DMS79 (cell line): ENCODE measurements at regions not wholly inside any gene's neighbourhood (a gene's known extent, or its start where the extent isn't known, plus 50 kb on each side); places are given as distances from the start of the nearest gene placed in this dataset.
"Not testable (repeated sequence)": the region's sequence is repeated elsewhere in the genome, so short reads cannot be mapped to it uniquely, and the experiment has no call there.

Source experiments
- DNase-seq: peaks from one replicate; lab custom pipeline; 2025; lab: John Stamatoyannopoulos, UW

- DNase-seq: no peak
Observed at GRCh38 chr21:35748678-35749314, 311.5 kb downstream of the SETD4 start.

DNA sequence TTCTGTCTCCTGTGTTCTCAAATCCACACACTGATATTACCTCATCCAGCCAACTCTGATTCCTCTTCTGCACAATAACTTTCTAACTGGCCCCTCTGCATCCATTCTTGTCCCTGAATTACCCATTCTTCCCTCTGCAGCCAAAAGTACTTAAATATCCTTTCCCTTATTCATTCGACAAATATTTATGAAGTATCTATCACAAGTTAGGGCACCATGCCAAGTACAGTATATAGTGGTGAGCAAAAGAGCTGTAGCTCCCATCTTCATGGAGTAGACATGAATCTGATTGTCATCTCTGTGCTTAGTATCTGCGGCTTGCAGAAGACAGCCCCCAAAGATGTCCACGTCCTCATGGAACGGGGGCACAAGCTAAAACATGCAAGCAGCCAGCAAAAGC lies 316.8 kb downstream of the SETD4 start:
- no peak for DNase-seq

DNA sequence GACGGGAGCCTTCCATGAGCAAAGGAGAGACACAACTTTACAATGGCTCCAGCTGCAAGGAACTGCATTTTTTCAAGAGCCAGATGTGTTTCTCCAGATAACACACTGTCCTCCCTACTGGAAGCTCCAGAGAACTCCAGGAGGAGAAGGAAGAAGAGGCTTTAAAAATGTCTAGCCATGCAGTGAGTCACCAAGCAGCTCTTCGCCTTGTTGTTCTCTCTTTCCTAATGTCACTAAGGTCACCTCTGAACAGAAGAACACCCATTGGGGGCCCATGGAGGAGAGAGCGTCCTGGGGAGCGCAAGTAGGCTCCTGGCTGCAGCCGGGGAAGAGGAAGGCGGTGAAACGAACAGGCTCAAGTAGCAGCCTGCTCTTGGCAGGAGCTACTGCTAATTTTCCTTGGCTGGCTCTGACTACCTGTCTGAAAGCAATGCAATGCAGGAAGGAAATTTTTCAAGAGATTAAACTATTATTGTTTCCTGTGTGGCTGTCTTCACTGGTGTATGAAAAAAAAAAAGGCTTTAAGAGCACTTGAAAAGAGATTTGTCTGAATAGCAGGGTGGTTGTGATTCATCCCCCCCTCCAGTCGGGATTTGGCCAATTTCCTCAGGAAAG lies 321.9 kb downstream of the SETD4 start:
- DNase-seq: peak; percentile 93

- DNase-seq: no peak
Observed at GRCh38 chr21:35737899-35738346, 322.4 kb downstream of the SETD4 start.

- no peak for DNase-seq
Observed at GRCh38 chr21:35737449-35737848, 322.9 kb downstream of the SETD4 start.

- DNase-seq: no peak
Observed at GRCh38 chr21:35732788-35733187, 327.5 kb downstream of the SETD4 start.

DNA sequence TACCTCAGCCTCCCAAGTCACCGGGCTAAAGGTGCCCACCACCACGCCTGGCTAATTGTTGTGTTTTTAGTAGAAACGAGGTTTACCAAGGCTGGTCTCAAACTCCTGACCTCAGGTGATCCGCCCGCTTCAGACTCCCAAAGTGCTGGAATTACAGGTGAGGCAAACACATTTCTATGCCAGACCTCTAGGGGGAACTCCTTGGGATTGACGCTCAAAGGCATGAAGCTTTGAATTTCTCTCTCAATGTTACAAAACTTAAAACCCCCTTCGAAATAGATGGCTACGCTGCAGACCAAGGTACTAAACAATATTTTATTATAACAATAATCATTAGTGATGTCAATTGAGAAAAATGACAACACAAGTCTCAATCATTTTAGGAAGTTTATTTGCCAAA lies 330.0 kb downstream of the SETD4 start:
- no peak for DNase-seq

GRCh38 chr21:35727830-35728229 lies 332.5 kb downstream of the SETD4 start:
- no peak for DNase-seq

DNA sequence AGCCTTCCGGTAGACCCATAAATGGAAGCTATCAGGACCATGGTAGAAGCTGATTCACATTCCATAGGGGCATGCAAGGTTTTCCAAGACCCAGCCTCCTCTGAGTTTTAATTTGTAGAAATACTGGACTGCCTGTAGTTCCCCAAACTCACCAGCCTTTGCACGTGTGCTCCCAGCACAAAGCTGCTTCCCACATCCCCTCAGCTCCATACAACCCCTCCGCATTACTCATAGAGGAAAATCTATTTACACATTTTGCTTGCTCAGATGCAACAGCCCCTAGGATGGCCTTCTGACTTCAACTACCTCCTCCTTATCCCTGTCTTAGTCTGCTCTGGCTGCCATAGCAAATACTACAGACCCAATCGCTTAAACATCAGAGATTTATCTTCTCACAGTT lies 336.2 kb downstream of the SETD4 start:
- no peak for DNase-seq

GRCh38 chr21:35721701-35722100 lies 338.6 kb downstream of the SETD4 start:
- no peak for DNase-seq

GRCh38 chr21:35720208-35720731 lies 340.1 kb downstream of the SETD4 start:
- DNase-seq: no peak

GRCh38 chr21:35719080-35719479 lies 341.2 kb downstream of the SETD4 start:
- no peak for DNase-seq

GRCh38 chr21:35716876-35717565 lies 343.3 kb downstream of the SETD4 start:
- no peak for DNase-seq

GRCh38 chr21:35713914-35714313 lies 346.4 kb downstream of the SETD4 start:
- DNase-seq: no peak

DNA sequence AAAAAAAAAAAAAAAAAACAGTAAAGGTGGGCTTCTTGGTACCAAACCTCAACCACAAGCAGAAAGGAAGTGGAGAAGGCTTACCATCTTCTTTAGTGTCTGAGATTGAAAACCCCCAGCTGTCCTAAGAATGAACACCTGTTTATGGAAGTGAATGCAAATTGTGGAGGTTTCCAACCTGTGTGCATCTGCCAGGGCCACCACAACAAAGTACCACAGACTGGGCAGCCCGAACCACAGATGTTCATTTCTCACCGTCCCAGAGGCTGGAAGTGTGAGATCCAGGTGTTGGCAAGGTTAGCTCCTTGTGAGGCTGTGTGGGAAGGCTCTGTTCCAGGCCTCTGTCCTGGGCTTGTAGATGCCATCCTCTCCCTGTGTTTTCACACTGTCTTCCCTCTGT lies 348.7 kb downstream of the SETD4 start:
- no peak for DNase-seq

DNA sequence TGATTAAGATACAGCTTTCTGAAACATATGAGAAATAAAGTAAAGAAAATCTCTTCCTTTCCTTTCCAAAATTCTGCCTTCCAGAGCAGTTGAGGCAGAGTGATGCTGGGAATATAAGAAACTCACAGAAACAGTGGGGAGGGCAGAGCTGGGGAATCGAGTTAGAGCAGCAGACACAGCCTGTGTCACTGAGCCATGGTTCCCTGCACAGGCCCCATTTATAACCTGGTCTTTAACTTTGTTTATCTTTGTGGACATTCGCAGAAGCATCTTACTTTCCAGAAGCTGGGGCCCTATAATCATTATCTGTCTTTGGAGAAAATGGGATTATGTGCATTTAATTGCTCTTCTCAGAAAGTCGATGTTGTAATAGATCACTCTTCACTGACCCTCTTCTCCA lies 349.1 kb downstream of the SETD4 start:
- DNase-seq: no peak

- DNase-seq: not testable (repeated sequence)
Observed at GRCh38 chr21:35709990-35710389, 350.3 kb downstream of the SETD4 start.

GRCh38 chr21:35705888-35706287 lies 354.4 kb downstream of the SETD4 start:
- no peak for DNase-seq

DNA sequence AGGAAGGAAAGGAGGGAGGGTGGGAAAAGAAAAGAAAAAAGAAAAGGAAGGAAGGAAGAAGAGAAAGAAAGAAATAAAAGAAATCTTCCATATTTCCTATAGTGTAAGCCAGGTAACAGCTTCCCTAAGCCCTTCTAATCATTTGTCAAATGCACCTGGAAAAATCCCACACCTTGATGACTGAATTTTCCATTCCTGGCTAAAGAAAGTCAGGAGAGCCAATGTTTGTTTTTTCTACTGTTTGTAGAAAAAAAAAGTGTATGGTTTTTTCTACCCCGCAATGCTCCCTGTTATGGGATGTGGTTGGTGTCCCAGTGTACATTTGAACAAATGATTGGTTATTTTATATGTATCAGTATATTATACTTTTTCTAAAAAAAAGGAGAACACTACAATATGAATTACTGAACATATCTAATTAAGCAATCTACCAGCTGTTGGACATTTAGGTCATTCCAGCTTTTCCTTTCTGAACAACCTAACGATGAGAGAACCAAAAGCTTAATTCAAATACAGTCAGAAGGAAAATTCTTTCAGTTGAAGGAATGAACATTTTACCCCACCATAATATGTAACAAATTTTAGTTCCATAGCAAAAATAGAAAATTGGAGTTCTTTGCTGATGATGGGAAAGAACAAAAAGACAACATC lies 355.0 kb downstream of the SETD4 start:
- DNase-seq: no peak

GRCh38 chr21:35703704-35704103 lies 356.6 kb downstream of the SETD4 start:
- DNase-seq: no peak

- DNase-seq: no peak
Observed at GRCh38 chr21:35699361-35699760, 361.0 kb downstream of the SETD4 start.

GRCh38 chr21:35697321-35697808 lies 363.0 kb downstream of the SETD4 start:
- peak; percentile 84 for DNase-seq
